ENCODE measurements at regions not wholly inside any gene's neighbourhood (a gene's known extent, or its start where the extent isn't known, plus 50 kb on each side); places are given as distances from the start of the nearest gene placed in this dataset.

DNA sequence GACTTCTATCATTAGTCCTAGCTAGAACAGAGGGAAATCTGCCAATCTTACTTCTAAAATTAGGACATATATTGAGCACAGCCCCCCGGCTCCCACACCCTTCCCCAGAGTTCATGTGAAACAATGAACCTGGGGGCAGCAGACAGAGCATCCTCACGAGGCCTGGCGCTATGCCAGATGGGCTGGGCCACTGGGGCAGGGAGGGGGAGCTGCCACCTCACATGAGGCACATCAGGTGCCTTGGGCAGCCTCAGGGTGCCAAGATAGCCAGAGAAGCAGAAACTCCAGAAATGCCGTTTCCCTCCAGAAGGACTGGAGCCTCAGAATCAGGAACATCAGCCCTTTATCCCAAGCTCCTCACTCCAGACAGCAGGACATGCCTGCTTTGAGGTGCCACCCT, 92.8 kb upstream of the LANCL2 start:
- ChIA-PET CTCF (interaction anchor here (0.8 to 9.6 kb wide), 6 partner anchors 9 to 498 kb away, joined by 3 to 89 read pairs (median 10); no protein-coding TSS in a partner anchor), POLR2A (no interaction called here)
- FAIRE-seq (no peak), DNase-seq (ENCODE audit: low read depth in 1 of 2, low spot score in 1 of 2) (no peak), ATAC-seq (no peak)
- H3K9me3 ChIP-seq: no peaks in the 10 kb centered on the region
- H3K4me3 ChIP-seq: no peak overlapping the region
- 30% methylated on average over 4 of the region's 4 CpGs for WGBS (ENCODE audit: missing lambda C conversion rate)
- TF ChIP-seq CHD4 (IDR thresholded peaks at IDR 0.05; ENCODE audit: borderline replicate concordance) (no peak), CHD2 (IDR thresholded peaks at IDR 0.05; ENCODE audit: low read length, partially characterized antibody) (no peak), FOSL2 (IDR thresholded peaks at IDR 0.05) (no peak), FOSL2 (CRISPR knock-in tag; IDR thresholded peaks at IDR 0.05) (no peak)
- TF ChIP-seq, protein P1, sequence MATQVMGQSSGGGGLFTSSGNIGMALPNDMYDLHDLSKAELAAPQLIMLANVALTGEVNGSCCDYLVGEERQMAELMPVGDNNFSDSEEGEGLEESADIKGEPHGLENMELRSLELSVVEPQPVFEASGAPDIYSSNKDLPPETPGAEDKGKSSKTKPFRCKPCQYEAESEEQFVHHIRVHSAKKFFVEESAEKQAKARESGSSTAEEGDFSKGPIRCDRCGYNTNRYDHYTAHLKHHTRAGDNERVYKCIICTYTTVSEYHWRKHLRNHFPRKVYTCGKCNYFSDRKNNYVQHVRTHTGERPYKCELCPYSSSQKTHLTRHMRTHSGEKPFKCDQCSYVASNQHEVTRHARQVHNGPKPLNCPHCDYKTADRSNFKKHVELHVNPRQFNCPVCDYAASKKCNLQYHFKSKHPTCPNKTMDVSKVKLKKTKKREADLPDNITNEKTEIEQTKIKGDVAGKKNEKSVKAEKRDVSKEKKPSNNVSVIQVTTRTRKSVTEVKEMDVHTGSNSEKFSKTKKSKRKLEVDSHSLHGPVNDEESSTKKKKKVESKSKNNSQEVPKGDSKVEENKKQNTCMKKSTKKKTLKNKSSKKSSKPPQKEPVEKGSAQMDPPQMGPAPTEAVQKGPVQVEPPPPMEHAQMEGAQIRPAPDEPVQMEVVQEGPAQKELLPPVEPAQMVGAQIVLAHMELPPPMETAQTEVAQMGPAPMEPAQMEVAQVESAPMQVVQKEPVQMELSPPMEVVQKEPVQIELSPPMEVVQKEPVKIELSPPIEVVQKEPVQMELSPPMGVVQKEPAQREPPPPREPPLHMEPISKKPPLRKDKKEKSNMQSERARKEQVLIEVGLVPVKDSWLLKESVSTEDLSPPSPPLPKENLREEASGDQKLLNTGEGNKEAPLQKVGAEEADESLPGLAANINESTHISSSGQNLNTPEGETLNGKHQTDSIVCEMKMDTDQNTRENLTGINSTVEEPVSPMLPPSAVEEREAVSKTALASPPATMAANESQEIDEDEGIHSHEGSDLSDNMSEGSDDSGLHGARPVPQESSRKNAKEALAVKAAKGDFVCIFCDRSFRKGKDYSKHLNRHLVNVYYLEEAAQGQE (IDR thresholded peaks at IDR 0.05): no peak
- TF ChIP-seq, protein P2, sequence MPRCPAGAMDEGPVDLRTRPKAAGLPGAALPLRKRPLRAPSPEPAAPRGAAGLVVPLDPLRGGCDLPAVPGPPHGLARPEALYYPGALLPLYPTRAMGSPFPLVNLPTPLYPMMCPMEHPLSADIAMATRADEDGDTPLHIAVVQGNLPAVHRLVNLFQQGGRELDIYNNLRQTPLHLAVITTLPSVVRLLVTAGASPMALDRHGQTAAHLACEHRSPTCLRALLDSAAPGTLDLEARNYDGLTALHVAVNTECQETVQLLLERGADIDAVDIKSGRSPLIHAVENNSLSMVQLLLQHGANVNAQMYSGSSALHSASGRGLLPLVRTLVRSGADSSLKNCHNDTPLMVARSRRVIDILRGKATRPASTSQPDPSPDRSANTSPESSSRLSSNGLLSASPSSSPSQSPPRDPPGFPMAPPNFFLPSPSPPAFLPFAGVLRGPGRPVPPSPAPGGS (IDR thresholded peaks at IDR 0.05): no peak
- TF ChIP-seq, protein P3, sequence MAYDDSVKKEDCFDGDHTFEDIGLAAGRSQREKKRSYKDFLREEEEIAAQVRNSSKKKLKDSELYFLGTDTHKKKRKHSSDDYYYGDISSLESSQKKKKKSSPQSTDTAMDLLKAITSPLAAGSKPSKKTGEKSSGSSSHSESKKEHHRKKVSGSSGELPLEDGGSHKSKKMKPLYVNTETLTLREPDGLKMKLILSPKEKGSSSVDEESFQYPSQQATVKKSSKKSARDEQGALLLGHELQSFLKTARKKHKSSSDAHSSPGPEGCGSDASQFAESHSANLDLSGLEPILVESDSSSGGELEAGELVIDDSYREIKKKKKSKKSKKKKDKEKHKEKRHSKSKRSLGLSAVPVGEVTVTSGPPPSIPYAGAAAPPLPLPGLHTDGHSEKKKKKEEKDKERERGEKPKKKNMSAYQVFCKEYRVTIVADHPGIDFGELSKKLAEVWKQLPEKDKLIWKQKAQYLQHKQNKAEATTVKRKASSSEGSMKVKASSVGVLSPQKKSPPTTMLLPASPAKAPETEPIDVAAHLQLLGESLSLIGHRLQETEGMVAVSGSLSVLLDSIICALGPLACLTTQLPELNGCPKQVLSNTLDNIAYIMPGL (CRISPR knock-in tag; IDR thresholded peaks at IDR 0.05; ENCODE audit: borderline replicate concordance): no peak
- H3K4me1 ChIP-seq: no peaks in the 10 kb centered on the region
- H3K27ac ChIP-seq: no peak overlapping the region
- H3K4me2 ChIP-seq: no peak overlapping the region

- H3K27ac ChIP-seq: no peak overlapping the region
- no peak for ATAC-seq
- no peaks in the 10 kb centered on the region for H3K4me1 ChIP-seq
- DNase-seq (ENCODE audit: low read depth in 1 of 2, low spot score in 1 of 2): no peak
- TF ChIP-seq, protein P1 (IDR thresholded peaks at IDR 0.05): no peak
- TF ChIP-seq HES2 (IDR thresholded peaks at IDR 0.05): no peak
- ChIA-PET CTCF (interaction anchor here (1.3 to 9.9 kb wide), 5 partner anchors 19 to 499 kb away, joined by 4 to 136 read pairs (median 13); no protein-coding TSS in a partner anchor), POLR2A (no interaction called here)
- no peak overlapping the region for H3K4me3 ChIP-seq
- H3K9me3 ChIP-seq: no peaks in the 10 kb centered on the region
- 58% methylated on average over 14 of the region's 14 CpGs for WGBS (ENCODE audit: missing lambda C conversion rate)
- no peak for FAIRE-seq
- no peak overlapping the region for H3K4me2 ChIP-seq
Observed at GRCh38 chr7:55273186-55273980, 91.8 kb upstream of the LANCL2 start.

DNA sequence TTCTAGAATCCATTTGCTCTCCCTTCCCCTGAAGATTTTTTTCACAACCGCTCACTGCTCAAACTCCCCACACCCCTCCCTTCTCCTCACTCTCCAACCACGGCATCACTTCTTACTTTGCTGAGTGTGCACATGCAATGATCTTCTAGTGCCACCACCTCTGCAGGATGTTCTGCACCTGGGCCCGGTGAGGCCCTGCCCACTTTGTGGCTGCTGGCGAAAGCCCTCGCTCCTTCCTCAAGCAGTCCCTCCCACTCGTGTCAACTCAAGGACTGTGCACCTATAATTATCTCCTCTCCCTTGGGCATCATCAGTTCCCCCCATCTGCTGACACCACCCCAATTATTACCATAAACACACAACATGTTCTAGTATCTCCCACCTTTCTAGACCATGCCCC, 91.0 kb upstream of the LANCL2 start:
- Histone ChIP-seq H3K4me3 (no peak overlapping the region), H3K27ac (no peak overlapping the region), H3K9me3 (no peaks in the 10 kb centered on the region), H3K4me2 (no peak overlapping the region), H3K4me1 (no peaks in the 10 kb centered on the region)
- CTCF ChIA-PET: interaction anchor here (2.4 to 9.9 kb wide), 2 partner anchors 141 to 500 kb away, joined by 13 to 136 read pairs; no protein-coding TSS in a partner anchor
- DNase-seq (ENCODE audit: low read depth in 1 of 2, low spot score in 1 of 2) (no peak), ATAC-seq (no peak), FAIRE-seq (no peak)
- POLR2A ChIA-PET: no interaction called here
- TF ChIP-seq MAZ (IDR thresholded peaks at IDR 0.05; ENCODE audit: borderline replicate concordance, low read depth, low read length): no peak
- TF ChIP-seq MAFK (IDR thresholded peaks at IDR 0.05; ENCODE audit: partially characterized antibody): peak; percentile 19
- WGBS (ENCODE audit: missing lambda C conversion rate): 59% methylated on average over 6 of the region's 6 CpGs
